Psoas muscle (tissue), 7 donors: ENCODE measurements at regions not wholly inside any gene's neighbourhood (a gene's known extent, or its start where the extent isn't known, plus 50 kb on each side); places are given as distances from the start of the nearest gene placed in this dataset.
"Not testable (repeated sequence)": the region's sequence is repeated elsewhere in the genome, so short reads cannot be mapped to it uniquely, and the experiment has no call there.

ENCODE experiments used
- ATAC-seq, 4 donors: fragments of 200-7000 bp; cut with Tn5 transposase; one replicate each; pipeline ENCODE4 v1.9.1; 2020; ENCODE audit warnings: moderate library complexity in 3 of 4, mild to moderate bottlenecking in 2 of 4
- DNase-seq, 2 donors: peaks; one replicate each; pipeline ENCODE4 v3.0.0-alpha.2; 2020
- H3K27ac ChIP-seq: fragments of 200-600 bp; one replicate; pipeline ENCODE4 v1.8.0; 2022
- H3K27me3 ChIP-seq, 3 donors: fragments of 200-600 bp in 1 of 3; one replicate each; pipeline versions ENCODE4 v1.6.1 to v1.8.0; 2013 to 2022; ENCODE audit warnings: low read length in 2 of 3, mild to moderate bottlenecking in 2 of 3, moderate library complexity in 1 of 3; ENCODE audit not compliant: insufficient read depth in 3 of 3
- H3K36me3 ChIP-seq, 2 donors: fragments of 200-600 bp in 1 of 2; one replicate each; pipeline versions ENCODE4 v1.6.1 to v1.8.0; 2013 to 2022; ENCODE audit warnings: low read depth in 1 of 2, mild to moderate bottlenecking in 1 of 2, moderate library complexity in 1 of 2; ENCODE audit not compliant: insufficient read depth in 1 of 2
- H3K4me1 ChIP-seq: fragments of 200-600 bp; one replicate; pipeline ENCODE4 v1.8.0; 2022
- H3K4me3 ChIP-seq: fragments of 200-600 bp; one replicate; pipeline ENCODE4 v1.8.0; 2022; ENCODE audit warnings: mild to moderate bottlenecking
- H3K9me3 ChIP-seq: fragments of 200-600 bp; one replicate; pipeline ENCODE4 v1.8.0; 2022
- WGBS, 3 donors: extraction: QIAGEN DNeasy Blood & Tissue Kit; methylation state at CpG; one replicate each; pipeline versions ENCODE4 v1.1.6 to v1.1.7; 2013; 5-methylcytosine and 5-hydroxymethylcytosine counted together
- intact Hi-C, 2 donors: fragments of 100-400 bp; cut with DNase I; formaldehyde crosslinking; loops; one replicate each; pipeline versions ENCODE4 v1.11.0 to v1.14.2; 2022
- TF ChIP-seq, protein P1 (sequence below): fragments of 200-600 bp; IDR thresholded peaks from one replicate; pipeline ENCODE4 v1.8.0; 2022; ENCODE audit warnings: antibody characterized with exemption
- donor health status: healthy with polysubstance abuse.
- donor health status: DM: no; HTN: no; CAD: no; lungs with moderate emphysema.
- donor health status: Bipolar disorder and iron deficiency.
- donor health status: healthy.
- donor health status: DM: yes; HTN: yes; CAD: no.
- donor health status: DM: no; HTN: no; CAD: no.
- donor health status: DM: yes; HTN: yes; CAD: no.

DNA sequence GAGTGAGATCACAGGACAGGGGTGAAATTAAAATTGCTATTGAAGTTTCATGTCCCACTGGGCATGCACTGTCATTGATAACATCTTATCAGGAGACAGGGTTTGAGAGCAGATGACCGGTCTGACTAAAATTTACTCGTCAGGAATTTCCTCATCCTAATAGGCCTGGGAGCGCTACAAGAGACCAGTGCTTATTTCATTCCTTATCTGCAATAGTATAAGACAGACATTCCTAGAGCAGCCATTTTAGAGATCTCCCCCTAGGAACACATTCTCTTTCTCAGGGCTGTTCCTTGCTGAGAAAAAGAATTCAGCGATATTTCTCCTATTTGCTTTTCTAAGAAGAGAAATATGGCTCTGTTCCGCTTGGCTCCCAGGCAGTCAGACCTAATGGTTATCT, 181.4 kb upstream of the ETV3 start:
- Histone ChIP-seq H3K27ac (no peak overlapping the region), H3K4me1 (no peaks in the 10 kb centered on the region), H3K27me3 (no peaks in the 10 kb centered on the region), H3K4me3 (no peak overlapping the region), H3K9me3 (peaks cover 15% of the 10 kb centered on the region), H3K36me3 (no peaks in the 10 kb centered on the region)
- DNase-seq (no peak), ATAC-seq (no peak)
- intact Hi-C loops = no loop called here
- WGBS, 3 donors = 93 to 96% (median 95%) methylated on average over 5 of the region's 5 CpGs
- TF ChIP-seq, protein P1, sequence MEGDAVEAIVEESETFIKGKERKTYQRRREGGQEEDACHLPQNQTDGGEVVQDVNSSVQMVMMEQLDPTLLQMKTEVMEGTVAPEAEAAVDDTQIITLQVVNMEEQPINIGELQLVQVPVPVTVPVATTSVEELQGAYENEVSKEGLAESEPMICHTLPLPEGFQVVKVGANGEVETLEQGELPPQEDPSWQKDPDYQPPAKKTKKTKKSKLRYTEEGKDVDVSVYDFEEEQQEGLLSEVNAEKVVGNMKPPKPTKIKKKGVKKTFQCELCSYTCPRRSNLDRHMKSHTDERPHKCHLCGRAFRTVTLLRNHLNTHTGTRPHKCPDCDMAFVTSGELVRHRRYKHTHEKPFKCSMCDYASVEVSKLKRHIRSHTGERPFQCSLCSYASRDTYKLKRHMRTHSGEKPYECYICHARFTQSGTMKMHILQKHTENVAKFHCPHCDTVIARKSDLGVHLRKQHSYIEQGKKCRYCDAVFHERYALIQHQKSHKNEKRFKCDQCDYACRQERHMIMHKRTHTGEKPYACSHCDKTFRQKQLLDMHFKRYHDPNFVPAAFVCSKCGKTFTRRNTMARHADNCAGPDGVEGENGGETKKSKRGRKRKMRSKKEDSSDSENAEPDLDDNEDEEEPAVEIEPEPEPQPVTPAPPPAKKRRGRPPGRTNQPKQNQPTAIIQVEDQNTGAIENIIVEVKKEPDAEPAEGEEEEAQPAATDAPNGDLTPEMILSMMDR = no peak

DNA sequence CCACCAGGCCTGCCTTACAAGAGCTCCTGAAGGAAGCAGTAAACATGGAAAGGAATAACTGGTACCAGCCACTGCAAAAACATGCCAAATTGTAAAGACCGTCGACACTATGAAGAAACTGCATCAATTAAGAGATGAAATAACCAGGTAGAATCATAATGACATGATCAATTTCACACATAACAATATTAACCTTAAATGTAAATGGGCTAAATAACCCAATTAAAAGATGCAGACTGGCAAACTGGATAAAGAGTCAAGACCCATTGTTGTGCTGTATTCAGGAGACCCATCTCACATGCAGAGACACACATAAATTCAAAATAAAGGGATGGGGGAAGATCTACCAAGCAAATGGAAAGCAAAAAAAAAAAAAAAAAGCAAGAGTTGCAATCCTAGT, 179.0 kb upstream of the ETV3 start:
- DNase-seq, H3K36me3 ChIP-seq, H3K27me3 ChIP-seq, H3K27ac ChIP-seq, H3K4me3 ChIP-seq, ATAC-seq, H3K4me1 ChIP-seq, intact Hi-C loops: not testable (repeated sequence)
- H3K9me3 ChIP-seq = peaks cover 11% of the 10 kb centered on the region
- WGBS, 3 donors = 92 to 98% (median 96%) methylated on average over 2 of the region's 2 CpGs

DNA sequence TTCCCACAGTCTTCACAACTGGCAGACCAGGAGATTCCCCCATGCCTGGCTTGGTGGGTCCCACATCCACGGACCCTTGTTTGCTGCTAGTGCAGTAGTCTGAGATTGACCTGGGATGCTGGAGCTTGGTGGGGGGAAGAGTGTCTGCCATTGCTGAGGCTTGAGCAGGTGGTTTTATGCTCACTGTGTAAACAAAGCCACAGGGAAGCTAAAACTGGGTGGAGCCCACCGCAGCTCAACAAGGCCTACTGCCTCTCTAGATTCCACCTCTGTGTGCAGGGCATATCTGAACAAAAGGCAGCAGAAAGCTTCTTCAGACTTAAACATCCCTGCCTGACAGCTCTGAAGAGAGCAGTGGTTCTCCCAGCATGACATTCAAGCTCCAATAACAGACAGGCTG, 177.3 kb upstream of the ETV3 start:
- TF ChIP-seq, protein P1 = no peak

DNA sequence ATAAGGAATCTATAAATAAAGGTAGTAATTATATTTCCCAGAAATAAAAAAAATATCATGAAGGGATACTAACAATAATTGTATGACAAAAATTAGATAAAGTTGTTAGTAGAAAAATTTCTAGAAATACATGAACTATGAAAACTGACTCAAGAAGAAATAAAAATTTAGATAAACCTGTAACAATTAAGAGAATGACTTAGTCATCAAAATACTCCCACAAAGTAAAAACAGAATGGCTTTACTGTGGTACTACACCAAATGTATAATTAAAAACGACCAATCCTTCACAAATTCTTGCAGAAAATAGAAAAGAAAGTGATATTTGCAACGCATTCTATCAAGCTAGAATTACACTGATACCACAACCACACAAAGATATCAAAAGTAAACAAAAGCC, 176.2 kb upstream of the ETV3 start:
- 49 to 60% (median 52%) methylated on average over 2 of the region's 2 CpGs for WGBS, 3 donors
- intact Hi-C loops = no loop called here
- no peaks in the 10 kb centered on the region for H3K4me1 ChIP-seq

More for the DNA sequence above, 177.3 kb upstream of the ETV3 start:
- H3K9me3 ChIP-seq = peaks cover 11% of the 10 kb centered on the region
- H3K27ac ChIP-seq = no peak overlapping the region
- H3K4me3 ChIP-seq = no peak overlapping the region
- DNase-seq = no peak
- H3K27me3 ChIP-seq = peaks cover 0 to 2% (median under 1%) of the 10 kb centered on the region in 3 donors
- ATAC-seq = no peak
- no peaks in the 10 kb centered on the region for H3K4me1 ChIP-seq
- WGBS, 3 donors = 71 to 93% (median 76%) methylated on average over 2 of the region's 2 CpGs
- intact Hi-C loops = no loop called here
- H3K36me3 ChIP-seq = no peaks in the 10 kb centered on the region

DNA sequence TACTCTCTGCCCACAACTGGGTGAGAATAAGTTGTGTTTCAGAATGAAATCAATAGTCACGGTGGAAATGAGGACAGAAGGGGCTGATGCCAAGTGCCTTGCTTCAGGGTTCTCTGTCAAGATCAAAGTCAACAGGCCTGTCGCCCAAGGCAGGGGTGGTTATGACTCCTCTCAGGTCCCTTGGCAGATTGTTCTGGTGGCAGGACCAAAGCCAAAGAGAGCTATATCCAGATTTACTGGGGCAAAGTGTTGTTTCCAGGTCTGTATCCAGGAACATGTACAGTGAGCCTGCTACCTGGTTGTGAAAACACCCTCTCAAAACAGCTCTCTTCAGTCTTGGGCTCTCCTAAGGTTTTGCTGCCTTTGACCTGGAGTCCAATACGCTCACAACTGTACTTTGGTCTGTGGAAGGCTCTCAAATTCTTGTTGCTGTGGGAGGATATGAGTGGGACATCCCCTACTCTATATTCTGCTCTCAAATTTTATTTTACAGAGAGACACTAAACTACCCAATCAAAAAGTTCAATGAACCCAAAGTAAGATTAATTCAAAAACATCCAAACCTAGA, 175.1 kb upstream of the ETV3 start:
- TF ChIP-seq, protein P1 = no peak
- Histone ChIP-seq H3K9me3 (peaks cover 6% of the 10 kb centered on the region), H3K27me3 (peaks cover 0 to 5% (median 2%) of the 10 kb centered on the region in 3 donors), H3K4me3 (no peak overlapping the region), H3K4me1 (no peaks in the 10 kb centered on the region), H3K27ac (no peak overlapping the region), H3K36me3 (no peaks in the 10 kb centered on the region)
- WGBS, 3 donors = 56 to 61% (median 59%) methylated on average over 3 of the region's 3 CpGs
- no peak for DNase-seq
- intact Hi-C loops = no loop called here
- no peak for ATAC-seq

More for the DNA sequence above, 176.2 kb upstream of the ETV3 start:
- peaks cover 0 to 5% (median 2%) of the 10 kb centered on the region in 3 donors for H3K27me3 ChIP-seq
- TF ChIP-seq, protein P1 = no peak
- H3K9me3 ChIP-seq = peaks cover 11% of the 10 kb centered on the region
- no peaks in the 10 kb centered on the region for H3K36me3 ChIP-seq
- no peak overlapping the region for H3K4me3 ChIP-seq
- no peak overlapping the region for H3K27ac ChIP-seq
- ATAC-seq (no peak), DNase-seq (no peak)
